Islet of Langerhans (tissue), 1 donor: ENCODE measurements at regions not wholly inside any gene's neighbourhood (a gene's known extent, or its start where the extent isn't known, plus 50 kb on each side); places are given as distances from the start of the nearest gene placed in this dataset.

Experiments used
- FAIRE-seq: peaks from one replicate; lab custom pipeline; 2011; peaks lifted over from hg19 to GRCh38; lab: Jason Lieb, UNC

GRCh38 chr4:123545667-123546572 is 149.3 kb downstream of the SPRY1 start:
- FAIRE-seq, result peak; percentile 69

- FAIRE-seq, result no peak
These were observed 150.0 kb downstream of the SPRY1 start for GRCh38 chr4:123546573-123547060.

GRCh38 chr4:123547216-123548165 is 150.9 kb downstream of the SPRY1 start:
- no peak for FAIRE-seq

GRCh38 chr4:123553279-123553678 is 156.7 kb downstream of the SPRY1 start:
- no peak for FAIRE-seq

- no peak for FAIRE-seq
These were observed 157.4 kb downstream of the SPRY1 start for GRCh38 chr4:123553733-123554637.

- no peak for FAIRE-seq
These were observed 158.2 kb downstream of the SPRY1 start for GRCh38 chr4:123554801-123555232.

GRCh38 chr4:123555233-123555806 is 158.7 kb downstream of the SPRY1 start:
- FAIRE-seq, result no peak

- FAIRE-seq, result peak; percentile 53
These were observed 159.2 kb downstream of the SPRY1 start for GRCh38 chr4:123555807-123556273.

- FAIRE-seq, result no peak
These were observed 159.9 kb downstream of the SPRY1 start for GRCh38 chr4:123556526-123556925.

- no peak for FAIRE-seq
These were observed 161.4 kb downstream of the SPRY1 start for GRCh38 chr4:123557857-123558536.

GRCh38 chr4:123558865-123559264 is 162.3 kb downstream of the SPRY1 start:
- no peak for FAIRE-seq

GRCh38 chr4:123559955-123560871 is 163.6 kb downstream of the SPRY1 start:
- FAIRE-seq, result no peak

- FAIRE-seq, result no peak
These were observed 164.9 kb downstream of the SPRY1 start for GRCh38 chr4:123561525-123561924.

GRCh38 chr4:123562994-123563750 is 166.6 kb downstream of the SPRY1 start:
- no peak for FAIRE-seq

- peak; percentile 75 for FAIRE-seq
These were observed 168.3 kb downstream of the SPRY1 start for GRCh38 chr4:123564758-123565346.

GRCh38 chr4:123568936-123569335 is 172.3 kb downstream of the SPRY1 start:
- FAIRE-seq, result no peak

- FAIRE-seq, result peak; percentile 64
These were observed 172.9 kb downstream of the SPRY1 start for GRCh38 chr4:123569541-123569940.

GRCh38 chr4:123573866-123574508 is 177.4 kb downstream of the SPRY1 start:
- no peak for FAIRE-seq
